ENCODE measurements at regions not wholly inside any gene's neighbourhood (a gene's known extent, or its start where the extent isn't known, plus 50 kb on each side); places are given as distances from the start of the nearest gene placed in this dataset.

DNA sequence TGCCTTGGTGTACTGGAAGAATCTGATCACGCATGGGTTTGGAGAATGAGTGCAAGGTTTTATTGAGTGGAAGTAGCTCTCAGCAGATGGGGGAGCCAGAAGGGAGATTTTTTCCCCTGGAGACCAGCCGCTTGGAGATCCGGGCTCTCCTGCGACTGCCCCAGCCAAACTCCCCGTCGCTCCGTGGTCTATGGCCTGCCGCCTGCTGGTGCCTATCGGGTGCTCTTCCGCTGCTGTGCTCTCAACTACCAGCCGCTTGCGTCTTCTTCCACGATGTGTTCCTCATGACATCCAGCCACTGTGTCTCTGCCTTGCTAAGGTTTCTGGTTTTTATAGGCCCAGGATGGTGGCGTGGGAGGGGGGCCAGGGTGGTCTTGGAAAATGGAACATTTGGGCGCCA is 145.6 kb upstream of the UBASH3B start:
- no peak overlapping the region for H3K4me3 ChIP-seq
- TF ChIP-seq POLR2A (IDR thresholded peaks at IDR 0.05) (no peak), POLR2AphosphoS5 (IDR thresholded peaks at IDR 0.05; ENCODE audit: insufficient read depth in 1 of 2, low read depth in 1 of 2) (no peak)
- TF ChIP-seq, protein P1, sequence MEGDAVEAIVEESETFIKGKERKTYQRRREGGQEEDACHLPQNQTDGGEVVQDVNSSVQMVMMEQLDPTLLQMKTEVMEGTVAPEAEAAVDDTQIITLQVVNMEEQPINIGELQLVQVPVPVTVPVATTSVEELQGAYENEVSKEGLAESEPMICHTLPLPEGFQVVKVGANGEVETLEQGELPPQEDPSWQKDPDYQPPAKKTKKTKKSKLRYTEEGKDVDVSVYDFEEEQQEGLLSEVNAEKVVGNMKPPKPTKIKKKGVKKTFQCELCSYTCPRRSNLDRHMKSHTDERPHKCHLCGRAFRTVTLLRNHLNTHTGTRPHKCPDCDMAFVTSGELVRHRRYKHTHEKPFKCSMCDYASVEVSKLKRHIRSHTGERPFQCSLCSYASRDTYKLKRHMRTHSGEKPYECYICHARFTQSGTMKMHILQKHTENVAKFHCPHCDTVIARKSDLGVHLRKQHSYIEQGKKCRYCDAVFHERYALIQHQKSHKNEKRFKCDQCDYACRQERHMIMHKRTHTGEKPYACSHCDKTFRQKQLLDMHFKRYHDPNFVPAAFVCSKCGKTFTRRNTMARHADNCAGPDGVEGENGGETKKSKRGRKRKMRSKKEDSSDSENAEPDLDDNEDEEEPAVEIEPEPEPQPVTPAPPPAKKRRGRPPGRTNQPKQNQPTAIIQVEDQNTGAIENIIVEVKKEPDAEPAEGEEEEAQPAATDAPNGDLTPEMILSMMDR (IDR thresholded peaks at IDR 0.05): no peak
- H3K4me1 ChIP-seq: no peaks in the 10 kb centered on the region
- no peak overlapping the region for H3K27ac ChIP-seq
- no peaks in the 10 kb centered on the region for H3K27me3 ChIP-seq
- no peaks in the 10 kb centered on the region for H3K9me3 ChIP-seq
- no peaks in the 10 kb centered on the region for H3K36me3 ChIP-seq
- DNase-seq (ENCODE audit: extremely low spot score in 2 of 2): no peak
- intact Hi-C loops (cut with DNase I): loop anchor here (5.0 to 10.0 kb wide), 3 partner anchors 293 to 858 kb away; no protein-coding TSS in a partner anchor

DNA sequence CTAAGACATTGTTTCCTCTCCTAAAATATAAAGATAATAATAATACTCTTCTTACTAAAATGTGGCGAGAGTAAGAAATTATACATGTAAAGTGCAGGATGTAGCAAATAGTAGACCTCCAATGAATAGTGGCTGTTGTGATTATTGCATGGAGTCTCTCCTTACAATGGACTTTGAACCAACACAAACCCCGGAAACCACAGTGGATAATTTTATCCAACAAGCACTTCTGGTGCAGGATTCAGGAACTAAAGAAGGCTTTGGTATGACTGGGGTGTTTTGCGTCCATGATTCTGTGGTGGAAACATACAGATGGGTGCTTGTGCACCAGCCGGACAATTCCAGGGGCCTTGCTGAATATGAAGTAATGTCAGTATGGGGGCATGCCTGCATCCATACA is 146.4 kb upstream of the UBASH3B start:
- no peak for DNase-seq (ENCODE audit: extremely low spot score in 2 of 2)
- TF ChIP-seq POLR2AphosphoS5 (IDR thresholded peaks at IDR 0.05; ENCODE audit: insufficient read depth in 1 of 2, low read depth in 1 of 2): no peak
- H3K4me1 ChIP-seq: no peaks in the 10 kb centered on the region
- no peaks in the 10 kb centered on the region for H3K36me3 ChIP-seq
- intact Hi-C loops (cut with DNase I): loop anchor here (5.0 to 10.0 kb wide), 3 partner anchors 292 to 857 kb away; no protein-coding TSS in a partner anchor
- no peak overlapping the region for H3K27ac ChIP-seq
- no peaks in the 10 kb centered on the region for H3K9me3 ChIP-seq
- H3K4me3 ChIP-seq: no peak overlapping the region
- no peaks in the 10 kb centered on the region for H3K27me3 ChIP-seq

DNA sequence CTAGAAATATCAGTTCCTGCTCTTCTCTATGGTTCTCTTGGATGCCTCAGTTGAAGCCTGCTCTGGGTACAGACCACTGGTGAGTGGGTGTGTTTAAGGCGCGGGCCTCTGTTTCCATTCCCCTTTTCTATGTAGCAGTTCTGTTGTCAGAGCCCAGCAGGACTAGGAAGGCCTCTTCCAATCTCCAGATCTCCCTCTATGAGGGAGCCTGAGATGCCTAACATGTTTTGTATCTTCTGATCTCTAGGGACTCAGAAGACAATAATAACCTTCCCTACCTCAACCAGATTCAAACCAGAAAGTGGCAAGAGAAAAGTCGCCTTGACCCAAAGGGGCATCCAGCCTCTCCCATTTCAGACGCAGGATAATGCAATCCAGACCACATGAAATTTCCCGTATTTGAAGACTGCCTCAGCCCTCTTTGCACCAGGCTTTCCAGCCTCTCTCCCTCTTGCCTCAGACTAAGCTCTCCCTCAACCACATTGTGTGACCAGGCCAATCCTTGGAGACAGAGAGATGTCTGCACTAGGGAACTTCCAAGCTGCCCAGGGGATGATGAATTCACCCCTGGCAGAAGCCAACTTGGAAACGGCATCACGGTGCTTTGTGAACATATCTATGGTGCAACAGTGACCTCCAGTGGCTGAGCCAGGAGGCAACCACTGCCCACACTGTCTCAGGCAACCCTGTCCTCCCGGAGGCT is 150.1 kb upstream of the UBASH3B start:
- no peaks in the 10 kb centered on the region for H3K27me3 ChIP-seq
- H3K4me3 ChIP-seq: no peak overlapping the region
- peak; percentile 23 to 40 for TF ChIP-seq POLR2AphosphoS5 (IDR thresholded peaks at IDR 0.05; ENCODE audit: insufficient read depth in 1 of 2, low read depth in 1 of 2)
- TF ChIP-seq POLR2A (IDR thresholded peaks at IDR 0.05): no peak
- TF ChIP-seq, protein P1 (IDR thresholded peaks at IDR 0.05): peak; percentile 67 to 92 (median 91)
- intact Hi-C loops (cut with DNase I): loop anchor here (5.0 to 10.0 kb wide), 3 partner anchors 288 to 853 kb away; no protein-coding TSS in a partner anchor
- H3K9me3 ChIP-seq: no peaks in the 10 kb centered on the region
- no peaks in the 10 kb centered on the region for H3K4me1 ChIP-seq
- H3K36me3 ChIP-seq: no peaks in the 10 kb centered on the region
- peak in 1 of 2 donors; percentile 96 for DNase-seq (ENCODE audit: extremely low spot score in 2 of 2)
- peak overlapping the region; percentile 56 for H3K27ac ChIP-seq

DNA sequence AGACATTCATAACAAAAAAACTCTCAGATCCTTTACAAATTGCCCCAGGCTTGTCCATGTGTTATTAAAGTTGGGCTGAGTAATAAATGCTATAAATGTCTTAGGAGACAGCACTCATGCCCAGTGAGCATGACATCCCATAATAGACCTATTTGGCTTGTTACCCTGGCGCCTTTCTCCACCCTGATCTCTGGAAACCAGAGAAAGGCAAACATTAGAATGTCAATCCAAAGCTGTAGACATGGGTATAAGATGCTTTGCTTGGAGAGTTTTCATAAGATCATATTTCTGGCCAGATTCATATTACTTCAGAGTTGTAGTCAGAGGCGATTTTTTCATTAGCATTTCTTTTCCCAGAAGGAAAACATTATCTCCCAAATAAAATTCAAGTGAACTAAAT is 161.3 kb upstream of the UBASH3B start:
- intact Hi-C loops (cut with DNase I): no loop called here
- no peaks in the 10 kb centered on the region for H3K9me3 ChIP-seq
- TF ChIP-seq POLR2AphosphoS5 (IDR thresholded peaks at IDR 0.05; ENCODE audit: insufficient read depth in 1 of 2, low read depth in 1 of 2): no peak
- DNase-seq (ENCODE audit: extremely low spot score in 2 of 2): no peak
- no peak overlapping the region for H3K27ac ChIP-seq
- no peak overlapping the region for H3K4me3 ChIP-seq
- no peaks in the 10 kb centered on the region for H3K27me3 ChIP-seq
- H3K4me1 ChIP-seq: peaks cover 23% of the 10 kb centered on the region
- H3K36me3 ChIP-seq: no peaks in the 10 kb centered on the region

DNA sequence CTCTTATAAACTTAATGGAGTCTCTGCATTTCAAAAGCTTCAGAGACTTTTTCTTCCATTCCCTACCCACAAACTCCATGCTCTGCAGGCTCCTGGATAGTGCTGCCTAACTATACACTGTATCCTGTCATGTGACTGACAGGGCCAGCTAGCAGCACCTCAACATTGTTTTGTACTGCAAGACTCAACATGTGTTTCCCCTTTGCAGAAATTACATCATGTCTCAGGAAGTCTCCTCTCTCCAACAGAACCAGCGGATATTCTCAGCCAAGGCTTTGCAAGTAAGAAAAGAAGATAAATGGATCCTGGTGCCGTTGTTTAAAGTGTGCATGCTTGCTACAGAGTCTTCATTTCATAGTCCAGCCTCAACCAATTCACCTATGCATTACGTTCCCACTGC is 164.0 kb upstream of the UBASH3B start:
- intact Hi-C loops (cut with DNase I): no loop called here
- Histone ChIP-seq H3K4me1 (peaks cover 23% of the 10 kb centered on the region), H3K27me3 (no peaks in the 10 kb centered on the region), H3K36me3 (no peaks in the 10 kb centered on the region), H3K9me3 (no peaks in the 10 kb centered on the region), H3K27ac (no peak overlapping the region), H3K4me3 (no peak overlapping the region)
- TF ChIP-seq, protein P1 (IDR thresholded peaks at IDR 0.05): no peak
- TF ChIP-seq POLR2AphosphoS5 (IDR thresholded peaks at IDR 0.05; ENCODE audit: insufficient read depth in 1 of 2, low read depth in 1 of 2): no peak
- TF ChIP-seq POLR2A (IDR thresholded peaks at IDR 0.05): no peak
- no peak for DNase-seq (ENCODE audit: extremely low spot score in 2 of 2)

All from vagina (tissue), 2 donors.